AG10803 (cell line): ENCODE measurements at regions not wholly inside any gene's neighbourhood (a gene's known extent, or its start where the extent isn't known, plus 50 kb on each side); places are given as distances from the start of the nearest gene placed in this dataset.
A peak's percentile ranks its signal among the peaks of the same experiment; 100 is the strongest.
"Not testable (repeated sequence)": the region's sequence is repeated elsewhere in the genome, so short reads cannot be mapped to it uniquely, and the experiment has no call there.

Experiments used
- DNase-seq: peaks from one replicate; pipeline ENCODE4 v3.0.0; 2010; ENCODE audit warnings: low read depth
- H3K4me3 ChIP-seq: 2 replicates; pipeline ENCODE4 v1.5.1; 2011; ENCODE audit warnings: mild to moderate bottlenecking, low read length, control low read depth
- CTCF ChIP-seq: conservative IDR thresholded peaks from 2 replicates; pipeline ENCODE4 v1.5.1; 2011; ENCODE audit warnings: mild to moderate bottlenecking, low read length, control low read depth, inconsistent platforms

GRCh38 chrX:74218895-74219294 is 85.1 kb upstream of the ZCCHC13 start:
- no peak for DNase-seq
- TF ChIP-seq CTCF = no peak
- H3K4me3 ChIP-seq = no peak overlapping the region

- TF ChIP-seq CTCF = no peak
- no peak overlapping the region for H3K4me3 ChIP-seq
Measured at GRCh38 chrX:74216421-74216820, 87.6 kb upstream of the ZCCHC13 start.

GRCh38 chrX:74211911-74212310 is 92.1 kb upstream of the ZCCHC13 start:
- H3K4me3 ChIP-seq = no peak overlapping the region
- DNase-seq = no peak
- no peak for TF ChIP-seq CTCF

More at GRCh38 chrX:74216421-74216820, 87.6 kb upstream of the ZCCHC13 start:
- DNase-seq = no peak

GRCh38 chrX:74207539-74207938 is 96.4 kb upstream of the ZCCHC13 start:
- no peak for TF ChIP-seq CTCF
- DNase-seq = no peak
- no peak overlapping the region for H3K4me3 ChIP-seq

GRCh38 chrX:74195605-74196004 is 108.4 kb upstream of the ZCCHC13 start:
- no peak for TF ChIP-seq CTCF
- no peak overlapping the region for H3K4me3 ChIP-seq
- no peak for DNase-seq

- H3K4me3 ChIP-seq = no peak overlapping the region
- no peak for DNase-seq
- TF ChIP-seq CTCF = no peak
Measured at GRCh38 chrX:74195120-74195519, 108.9 kb upstream of the ZCCHC13 start.

GRCh38 chrX:74187211-74187610 is 116.8 kb upstream of the ZCCHC13 start:
- peak; percentile 26 for DNase-seq
- H3K4me3 ChIP-seq = no peak overlapping the region
- no peak for TF ChIP-seq CTCF

- DNase-seq, H3K4me3 ChIP-seq: not testable (repeated sequence)
Measured at GRCh38 chrX:74183047-74183446, 120.9 kb upstream of the ZCCHC13 start.

- not testable (repeated sequence) for DNase-seq, H3K4me3 ChIP-seq
Measured at GRCh38 chrX:74181976-74182375, 122.0 kb upstream of the ZCCHC13 start.
